WI38 (cell line): ENCODE measurements at regions not wholly inside any gene's neighbourhood (a gene's known extent, or its start where the extent isn't known, plus 50 kb on each side); places are given as distances from the start of the nearest gene placed in this dataset.

Experiments
- H3K4me3 ChIP-seq: 2 replicates; pipeline ENCODE4 v1.5.1; 2011; ENCODE audit warnings: low read depth, mild to moderate bottlenecking, control low read depth, low read length
- TF ChIP-seq, protein P1 (sequence below): IDR thresholded peaks from 2 replicates; pipeline ENCODE4 v1.5.1; 2012; ENCODE audit warnings: low read depth, mild to moderate bottlenecking, control low read depth, low read length

DNA sequence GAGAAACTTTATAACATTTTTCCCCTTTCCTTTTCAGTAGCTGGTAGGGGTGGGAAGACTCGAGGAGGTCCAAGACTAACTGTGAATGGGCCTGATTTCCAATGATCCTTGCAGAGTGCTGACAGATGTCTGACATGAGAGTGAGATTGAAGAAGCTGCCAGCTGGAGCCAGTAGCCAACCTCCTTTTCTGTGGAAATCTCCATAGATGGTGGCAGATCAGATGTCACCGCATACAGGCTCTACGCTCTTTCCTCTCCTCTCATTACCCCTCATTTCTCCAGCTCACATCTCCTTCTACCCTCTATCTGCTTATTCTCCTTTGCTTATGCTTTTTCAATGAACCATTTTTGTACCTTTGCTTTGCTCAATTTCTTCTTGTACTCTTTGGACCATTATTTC, 395.2 kb upstream of the TNC start:
- TF ChIP-seq, protein P1, sequence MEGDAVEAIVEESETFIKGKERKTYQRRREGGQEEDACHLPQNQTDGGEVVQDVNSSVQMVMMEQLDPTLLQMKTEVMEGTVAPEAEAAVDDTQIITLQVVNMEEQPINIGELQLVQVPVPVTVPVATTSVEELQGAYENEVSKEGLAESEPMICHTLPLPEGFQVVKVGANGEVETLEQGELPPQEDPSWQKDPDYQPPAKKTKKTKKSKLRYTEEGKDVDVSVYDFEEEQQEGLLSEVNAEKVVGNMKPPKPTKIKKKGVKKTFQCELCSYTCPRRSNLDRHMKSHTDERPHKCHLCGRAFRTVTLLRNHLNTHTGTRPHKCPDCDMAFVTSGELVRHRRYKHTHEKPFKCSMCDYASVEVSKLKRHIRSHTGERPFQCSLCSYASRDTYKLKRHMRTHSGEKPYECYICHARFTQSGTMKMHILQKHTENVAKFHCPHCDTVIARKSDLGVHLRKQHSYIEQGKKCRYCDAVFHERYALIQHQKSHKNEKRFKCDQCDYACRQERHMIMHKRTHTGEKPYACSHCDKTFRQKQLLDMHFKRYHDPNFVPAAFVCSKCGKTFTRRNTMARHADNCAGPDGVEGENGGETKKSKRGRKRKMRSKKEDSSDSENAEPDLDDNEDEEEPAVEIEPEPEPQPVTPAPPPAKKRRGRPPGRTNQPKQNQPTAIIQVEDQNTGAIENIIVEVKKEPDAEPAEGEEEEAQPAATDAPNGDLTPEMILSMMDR, result no peak
- H3K4me3 ChIP-seq, result no peak overlapping the region

DNA sequence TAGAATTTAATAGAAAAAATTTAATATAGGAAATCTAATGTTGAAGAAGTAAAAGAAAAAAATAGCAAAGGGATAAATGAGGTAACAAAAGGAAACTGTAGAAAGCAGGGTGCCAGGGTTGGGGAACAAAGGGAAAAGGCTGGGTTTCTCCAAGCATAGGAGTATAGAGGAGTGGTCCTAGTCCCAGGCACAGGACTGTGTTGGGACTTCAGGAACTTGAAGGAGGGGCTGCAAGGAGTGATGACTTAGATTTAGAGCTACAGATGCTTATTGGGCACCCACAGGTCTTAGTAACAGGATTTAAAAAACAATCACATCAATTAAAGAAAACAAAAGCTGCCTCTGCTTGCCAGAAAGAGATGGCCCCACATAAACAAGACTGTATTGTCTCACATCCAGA, 396.5 kb upstream of the TNC start:
- H3K4me3 ChIP-seq, result no peak overlapping the region
- TF ChIP-seq, protein P1, result no peak

DNA sequence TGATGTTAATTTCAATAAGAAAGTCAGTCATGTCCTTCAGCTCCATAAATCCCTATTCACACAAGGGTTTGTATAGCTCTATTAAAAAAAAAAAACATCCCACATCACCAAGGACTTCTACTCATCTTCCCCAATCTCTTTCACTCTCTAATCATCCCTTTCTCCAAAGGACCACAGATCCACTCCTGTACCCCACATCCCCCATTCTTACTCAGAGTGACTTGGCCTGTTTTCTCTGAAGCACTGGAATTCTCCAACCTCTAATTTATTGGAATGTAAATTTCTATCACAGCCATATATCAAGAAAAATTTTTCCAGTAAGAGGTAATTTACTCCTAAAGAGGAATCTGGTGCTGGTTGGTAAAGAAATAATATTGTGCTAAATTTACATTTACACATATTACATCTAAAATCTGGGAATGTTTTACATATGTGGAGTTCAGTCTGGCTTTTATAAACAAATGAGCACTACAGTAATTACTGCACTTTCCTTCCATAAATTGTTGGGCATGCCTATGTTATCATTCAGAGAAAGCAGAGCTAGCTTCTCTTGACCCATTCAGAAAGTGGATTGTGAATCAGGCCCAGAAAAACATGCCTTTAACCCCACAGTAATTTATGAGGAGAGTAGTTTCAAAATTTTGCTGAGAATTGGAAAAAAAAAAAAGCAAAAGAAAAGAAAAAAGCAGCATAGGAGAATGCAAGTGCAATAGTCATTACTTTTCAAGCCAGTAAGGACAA, 399.5 kb upstream of the TNC start:
- H3K4me3 ChIP-seq, result no peak overlapping the region
- TF ChIP-seq, protein P1, result no peak

DNA sequence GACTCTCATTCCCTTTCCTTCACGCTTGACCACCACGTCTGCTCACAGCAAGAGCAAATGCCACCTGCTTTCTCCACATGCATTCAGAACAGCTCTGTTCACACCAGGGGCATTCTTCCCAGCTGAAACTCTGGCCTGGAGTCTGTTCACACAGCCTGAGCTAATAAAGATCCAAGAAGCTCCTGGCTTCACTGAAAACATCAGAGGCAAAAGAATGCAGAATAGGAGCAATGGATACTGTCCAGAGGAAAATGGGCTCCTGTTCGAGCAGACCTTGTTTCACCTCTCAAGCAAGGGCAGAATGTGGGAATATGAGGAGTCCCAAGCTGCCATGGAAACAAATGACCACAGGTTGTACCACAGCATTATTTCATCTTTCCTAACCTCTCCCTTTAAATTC, 402.7 kb upstream of the TNC start:
- no peak overlapping the region for H3K4me3 ChIP-seq
- TF ChIP-seq, protein P1, result no peak

DNA sequence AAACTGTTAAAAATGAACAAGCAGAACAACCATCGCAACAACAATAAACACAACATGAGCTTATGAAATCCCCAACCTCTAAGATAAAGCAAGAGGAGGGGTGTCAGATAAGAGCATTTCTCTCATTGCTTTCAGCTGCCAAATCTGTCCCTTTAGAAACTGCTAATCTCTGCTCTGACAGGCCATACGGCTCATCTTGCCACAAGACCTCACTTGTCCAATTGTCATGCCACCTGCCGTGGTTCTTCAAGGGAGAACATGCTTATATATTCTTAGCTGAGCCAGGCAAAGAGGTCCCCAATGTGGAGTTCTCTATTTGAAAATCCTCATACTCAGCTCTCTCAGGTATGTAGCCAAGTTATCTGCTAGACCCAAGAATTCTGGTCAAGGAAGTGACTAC, 405.0 kb upstream of the TNC start:
- TF ChIP-seq, protein P1, result no peak
- no peak overlapping the region for H3K4me3 ChIP-seq

DNA sequence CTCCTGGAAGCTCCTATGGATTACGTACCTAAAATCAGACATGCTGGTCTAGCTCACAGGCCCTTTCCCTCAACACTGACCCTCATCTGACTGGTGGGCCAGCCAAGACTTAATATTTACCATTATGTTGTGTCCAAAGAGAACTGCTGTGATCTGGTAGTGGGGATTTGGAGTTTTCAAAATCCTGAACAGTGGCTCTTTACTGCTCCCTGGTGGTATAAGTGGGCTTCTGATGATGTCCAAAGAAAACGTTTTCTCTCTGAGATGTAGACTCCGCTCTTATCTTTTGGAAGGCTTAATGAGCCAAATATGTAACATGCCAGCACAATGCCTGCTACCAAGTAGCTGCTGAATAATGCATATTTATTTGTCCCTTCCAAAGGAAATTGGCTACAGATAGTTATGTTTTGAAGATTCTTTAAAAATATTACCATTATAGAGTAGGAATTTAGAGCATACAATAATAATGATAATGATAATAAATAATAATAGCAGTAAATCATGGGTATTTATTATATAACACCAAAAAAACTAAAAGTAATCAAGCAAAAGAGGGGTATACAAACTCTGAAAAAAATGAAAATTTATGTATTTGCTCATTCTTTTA, 406.6 kb upstream of the TNC start:
- no peak overlapping the region for H3K4me3 ChIP-seq
- TF ChIP-seq, protein P1, result peak; percentile 49
